ENCODE measurements at regions not wholly inside any gene's neighbourhood (a gene's known extent, or its start where the extent isn't known, plus 50 kb on each side); places are given as distances from the start of the nearest gene placed in this dataset.

DNA sequence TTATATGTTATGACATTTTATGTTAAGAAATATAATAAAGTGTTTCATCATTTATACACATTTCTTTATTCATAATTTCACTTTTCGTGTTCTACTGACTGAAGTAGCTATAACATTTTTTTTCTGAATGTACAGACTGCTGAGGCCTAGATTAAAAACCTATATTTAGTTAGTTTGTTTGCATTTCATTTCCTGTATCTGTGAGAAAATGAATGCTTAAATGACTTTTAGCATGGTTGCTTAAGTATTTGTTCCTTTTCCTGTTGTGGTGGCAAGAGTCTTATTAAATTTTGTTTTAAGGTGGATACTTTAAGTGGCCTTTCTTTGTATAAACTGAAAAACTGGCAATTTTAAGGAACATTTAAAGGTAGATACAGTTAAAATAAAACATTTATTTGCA is 779.7 kb upstream of the MAN1A1 start:
- TF ChIP-seq, protein P1, sequence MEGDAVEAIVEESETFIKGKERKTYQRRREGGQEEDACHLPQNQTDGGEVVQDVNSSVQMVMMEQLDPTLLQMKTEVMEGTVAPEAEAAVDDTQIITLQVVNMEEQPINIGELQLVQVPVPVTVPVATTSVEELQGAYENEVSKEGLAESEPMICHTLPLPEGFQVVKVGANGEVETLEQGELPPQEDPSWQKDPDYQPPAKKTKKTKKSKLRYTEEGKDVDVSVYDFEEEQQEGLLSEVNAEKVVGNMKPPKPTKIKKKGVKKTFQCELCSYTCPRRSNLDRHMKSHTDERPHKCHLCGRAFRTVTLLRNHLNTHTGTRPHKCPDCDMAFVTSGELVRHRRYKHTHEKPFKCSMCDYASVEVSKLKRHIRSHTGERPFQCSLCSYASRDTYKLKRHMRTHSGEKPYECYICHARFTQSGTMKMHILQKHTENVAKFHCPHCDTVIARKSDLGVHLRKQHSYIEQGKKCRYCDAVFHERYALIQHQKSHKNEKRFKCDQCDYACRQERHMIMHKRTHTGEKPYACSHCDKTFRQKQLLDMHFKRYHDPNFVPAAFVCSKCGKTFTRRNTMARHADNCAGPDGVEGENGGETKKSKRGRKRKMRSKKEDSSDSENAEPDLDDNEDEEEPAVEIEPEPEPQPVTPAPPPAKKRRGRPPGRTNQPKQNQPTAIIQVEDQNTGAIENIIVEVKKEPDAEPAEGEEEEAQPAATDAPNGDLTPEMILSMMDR (IDR thresholded peaks at IDR 0.05; ENCODE audit: low read depth, low read length, missing control alignments): no peak
- H3K4me3 ChIP-seq (ENCODE audit: low read depth, low read length): no peak overlapping the region
- in situ Hi-C loops (cut with HindIII; ENCODE audit: low sequenced_read_pairs): no loop called here
- DNase-seq (ENCODE audit: low read depth): no peak

DNA sequence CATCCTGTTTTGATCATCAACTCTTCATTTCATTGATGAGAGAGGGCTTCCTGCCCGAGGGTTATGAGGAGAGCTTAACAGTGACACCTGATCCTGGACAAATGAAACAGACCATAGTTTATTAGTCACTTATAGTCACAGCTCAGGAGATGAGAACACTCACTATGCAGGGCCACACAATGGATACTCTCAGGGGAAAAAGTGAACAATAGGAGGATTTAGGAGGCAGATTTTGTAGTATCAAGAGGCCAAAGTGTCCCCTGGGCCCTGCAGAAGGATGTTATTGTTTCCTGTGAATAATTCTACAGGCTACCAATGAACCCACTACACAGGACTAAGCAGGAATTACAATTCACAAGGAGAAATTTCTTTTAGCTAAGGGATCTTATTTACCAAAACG is 772.8 kb upstream of the MAN1A1 start:
- DNase-seq (ENCODE audit: low read depth): no peak
- H3K4me3 ChIP-seq (ENCODE audit: low read depth, low read length): no peak overlapping the region
- in situ Hi-C loops (cut with HindIII; ENCODE audit: low sequenced_read_pairs): no loop called here
- TF ChIP-seq, protein P1 (IDR thresholded peaks at IDR 0.05; ENCODE audit: low read depth, low read length, missing control alignments): no peak

DNA sequence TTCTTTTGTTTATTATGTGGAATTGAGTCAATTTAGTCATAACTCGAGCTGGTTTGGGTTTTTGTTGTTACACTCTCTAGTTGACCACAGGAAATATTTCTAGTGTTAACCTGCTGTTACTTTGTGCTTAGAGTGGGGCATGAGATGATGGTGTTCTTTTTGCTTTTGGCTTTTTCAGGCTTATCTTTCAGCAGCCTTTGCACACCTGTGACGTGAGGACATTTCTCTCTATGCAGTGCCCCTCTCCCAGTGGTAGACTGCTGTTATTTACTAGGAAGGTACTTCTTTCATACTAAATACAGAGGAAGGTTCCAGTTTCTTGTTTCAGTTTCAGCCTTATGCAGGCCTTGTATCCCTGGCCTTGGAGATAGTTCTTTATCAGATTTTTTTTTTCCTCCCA is 766.8 kb upstream of the MAN1A1 start:
- DNase-seq (ENCODE audit: low read depth): no peak
- no peak overlapping the region for H3K4me3 ChIP-seq (ENCODE audit: low read depth, low read length)
- in situ Hi-C loops (cut with HindIII; ENCODE audit: low sequenced_read_pairs): no loop called here
- TF ChIP-seq, protein P1 (IDR thresholded peaks at IDR 0.05; ENCODE audit: low read depth, low read length, missing control alignments): no peak

DNA sequence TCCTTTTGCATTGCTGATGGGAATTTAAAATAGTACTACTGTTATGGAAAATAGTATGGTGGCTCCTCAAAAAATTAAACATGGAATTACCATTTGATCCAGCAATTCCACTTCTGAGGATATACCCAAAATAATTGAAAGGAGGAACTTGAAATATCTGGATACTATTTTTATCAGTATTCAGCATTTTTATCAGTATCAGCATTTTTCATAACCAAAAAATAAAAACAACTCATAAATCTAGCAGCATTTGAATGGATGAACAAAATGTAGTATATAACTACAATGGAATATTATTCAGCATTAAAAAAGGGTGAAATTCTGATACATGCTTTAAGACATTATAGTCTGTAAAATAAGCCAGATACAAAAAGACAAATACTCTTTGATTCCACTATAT is 763.4 kb upstream of the MAN1A1 start:
- TF ChIP-seq, protein P1 (IDR thresholded peaks at IDR 0.05; ENCODE audit: low read depth, low read length, missing control alignments): no peak
- in situ Hi-C loops (cut with HindIII; ENCODE audit: low sequenced_read_pairs): no loop called here

DNA sequence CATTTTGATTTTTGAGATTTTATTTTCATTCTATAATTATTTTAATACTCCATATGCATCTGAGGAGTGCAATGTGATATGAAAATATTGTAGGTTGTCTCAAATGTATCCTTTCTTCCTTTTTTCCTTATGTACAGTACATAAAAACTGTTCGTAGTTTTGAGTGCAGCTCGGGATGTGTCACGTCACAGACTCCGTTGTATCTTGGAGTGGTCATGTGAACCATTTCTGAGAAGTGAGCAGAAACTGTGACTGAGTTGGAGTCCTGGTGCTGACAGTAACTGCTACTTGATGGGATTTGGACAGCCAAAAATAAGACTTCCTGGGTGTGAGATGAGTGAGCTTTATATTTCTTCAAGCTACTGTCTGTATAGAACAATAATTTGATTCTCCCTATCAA is 761.4 kb upstream of the MAN1A1 start:
- TF ChIP-seq, protein P1 (IDR thresholded peaks at IDR 0.05; ENCODE audit: low read depth, low read length, missing control alignments): no peak
- in situ Hi-C loops (cut with HindIII; ENCODE audit: low sequenced_read_pairs): no loop called here
- no peak overlapping the region for H3K4me3 ChIP-seq (ENCODE audit: low read depth, low read length)
- DNase-seq (ENCODE audit: low read depth): no peak

More for the DNA sequence above, 763.4 kb upstream of the MAN1A1 start:
- H3K4me3 ChIP-seq (ENCODE audit: low read depth, low read length): no peak overlapping the region
- no peak for DNase-seq (ENCODE audit: low read depth)

DNA sequence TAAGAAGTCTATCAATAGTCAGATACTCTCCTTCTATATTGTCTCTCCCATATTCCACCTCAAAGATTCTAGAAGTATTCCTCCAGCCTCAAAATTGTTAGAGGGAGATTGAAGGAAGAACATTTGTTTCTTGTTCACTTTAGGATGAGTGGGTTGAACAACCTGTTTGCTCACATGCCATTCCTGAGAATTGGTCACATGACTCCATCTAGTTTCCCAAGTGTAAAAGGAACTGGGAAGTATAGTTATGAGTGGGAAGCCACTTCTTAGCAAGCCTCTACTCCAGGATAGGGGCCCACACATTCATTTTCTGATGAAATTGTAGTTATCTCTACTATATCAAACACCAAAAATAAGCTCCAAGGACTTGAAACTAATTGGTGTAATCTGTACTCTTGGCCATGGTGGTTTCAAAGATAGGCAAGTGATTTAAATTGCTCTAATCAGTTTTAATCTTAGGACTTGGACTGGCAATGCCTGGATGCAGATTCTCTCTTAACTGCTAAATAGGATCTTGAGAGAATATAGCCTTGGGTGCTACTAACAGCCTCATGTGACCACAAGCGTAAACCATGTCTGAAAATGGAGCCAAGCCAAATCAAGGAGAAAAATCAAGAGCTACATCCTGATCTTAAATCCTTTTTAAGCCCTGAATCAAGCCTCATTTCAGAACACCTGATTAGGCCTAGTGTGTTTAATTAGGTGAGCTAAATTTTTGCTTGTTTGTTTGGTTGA is 758.7 kb upstream of the MAN1A1 start:
- DNase-seq (ENCODE audit: low read depth): no peak
- in situ Hi-C loops (cut with HindIII; ENCODE audit: low sequenced_read_pairs): no loop called here
- H3K4me3 ChIP-seq (ENCODE audit: low read depth, low read length): no peak overlapping the region
- TF ChIP-seq, protein P1 (IDR thresholded peaks at IDR 0.05; ENCODE audit: low read depth, low read length, missing control alignments): no peak
